Neutrophil (primary cell): ENCODE measurements at regions not wholly inside any gene's neighbourhood (a gene's known extent, or its start where the extent isn't known, plus 50 kb on each side); places are given as distances from the start of the nearest gene placed in this dataset.

Experiments
- H3K27ac ChIP-seq: fragments of 200-600 bp; sonication (generic); 2 replicates; pipeline ENCODE4 v1.5.1; 2016; ENCODE audit warnings: mild to moderate bottlenecking, moderate library complexity
- H3K27me3 ChIP-seq: fragments of 200-600 bp; sonication (generic); 2 replicates; pipeline ENCODE4 v1.6.0; 2016; ENCODE audit warnings: mild to moderate bottlenecking
- H3K36me3 ChIP-seq: fragments of 200-600 bp; sonication (generic); 2 replicates; pipeline ENCODE4 v1.5.1; 2017
- H3K4me1 ChIP-seq, 2 experiments: fragments of 200-600 bp in 1 of 2; sonication (generic) in 1 of 2; 1 replicate in 1 of 2; 2 replicates in 1 of 2; pipeline versions ENCODE4 v1.5.1 to v1.6.1; 2013 to 2016; ENCODE audit warnings: low read depth in 1 of 2, low read length in 1 of 2, mild to moderate bottlenecking in 1 of 2, moderate library complexity in 1 of 2; ENCODE audit not compliant: control insufficient read depth in 1 of 2, insufficient read depth in 1 of 2
- H3K4me3 ChIP-seq, 2 experiments: fragments of 200-600 bp in 1 of 2; sonication (generic) in 1 of 2; 1 replicate in 1 of 2; 2 replicates in 1 of 2; pipeline ENCODE4 v1.5.1; 2013 to 2016; ENCODE audit warnings: low read depth in 1 of 2, low read length in 1 of 2, mild to moderate bottlenecking in 1 of 2, moderate library complexity in 1 of 2
- H3K9me3 ChIP-seq: fragments of 200-600 bp; sonication (generic); 2 replicates; pipeline ENCODE4 v1.5.1; 2016
- CTCF ChIP-seq: fragments of 200-600 bp; sonication (generic); IDR thresholded peaks from 2 replicates; pipeline ENCODE4 v1.5.1; 2016; ENCODE audit warnings: antibody characterized with exemption

- no peak overlapping the region for H3K4me3 ChIP-seq
- H3K27ac ChIP-seq = no peak overlapping the region
- no peak for TF ChIP-seq CTCF
- no peaks in the 10 kb centered on the region for H3K36me3 ChIP-seq
- H3K9me3 ChIP-seq = no peaks in the 10 kb centered on the region
- no peaks in the 10 kb centered on the region for H3K27me3 ChIP-seq
- H3K4me1 ChIP-seq = no peaks in the 10 kb centered on the region
Measured at GRCh38 chr2:84217456-84217855, 241.6 kb downstream of the SUCLG1 start.

- H3K27me3 ChIP-seq = no peaks in the 10 kb centered on the region
- no peak overlapping the region for H3K27ac ChIP-seq
- no peaks in the 10 kb centered on the region for H3K36me3 ChIP-seq
- no peaks in the 10 kb centered on the region for H3K4me1 ChIP-seq
- TF ChIP-seq CTCF = no peak
- no peaks in the 10 kb centered on the region for H3K9me3 ChIP-seq
- no peak overlapping the region for H3K4me3 ChIP-seq
Measured at GRCh38 chr2:84214455-84214854, 244.6 kb downstream of the SUCLG1 start.

GRCh38 chr2:84212611-84213314 lies 246.3 kb downstream of the SUCLG1 start:
- H3K36me3 ChIP-seq = no peaks in the 10 kb centered on the region

GRCh38 chr2:84209941-84210340 lies 249.1 kb downstream of the SUCLG1 start:
- Histone ChIP-seq H3K4me1 (no peaks in the 10 kb centered on the region), H3K27ac (no peak overlapping the region), H3K9me3 (no peaks in the 10 kb centered on the region), H3K4me3 (no peak overlapping the region), H3K27me3 (no peaks in the 10 kb centered on the region), H3K36me3 (no peaks in the 10 kb centered on the region)
- TF ChIP-seq CTCF = no peak

More at GRCh38 chr2:84212611-84213314, 246.3 kb downstream of the SUCLG1 start:
- no peak overlapping the region for H3K27ac ChIP-seq
- H3K27me3 ChIP-seq = no peaks in the 10 kb centered on the region
- no peaks in the 10 kb centered on the region for H3K4me1 ChIP-seq
- no peak for TF ChIP-seq CTCF
- H3K9me3 ChIP-seq = no peaks in the 10 kb centered on the region
- no peak overlapping the region for H3K4me3 ChIP-seq

- no peaks in the 10 kb centered on the region for H3K4me1 ChIP-seq
- no peak overlapping the region for H3K27ac ChIP-seq
- H3K36me3 ChIP-seq = no peaks in the 10 kb centered on the region
- H3K4me3 ChIP-seq = no peak overlapping the region
- no peaks in the 10 kb centered on the region for H3K27me3 ChIP-seq
- TF ChIP-seq CTCF = no peak
- H3K9me3 ChIP-seq = no peaks in the 10 kb centered on the region
Measured at GRCh38 chr2:84204995-84205394, 254.1 kb downstream of the SUCLG1 start.
